ENCODE measurements at regions not wholly inside any gene's neighbourhood (a gene's known extent, or its start where the extent isn't known, plus 50 kb on each side); places are given as distances from the start of the nearest gene placed in this dataset.
"Not testable (repeated sequence)": the region's sequence is repeated elsewhere in the genome, so short reads cannot be mapped to it uniquely, and the experiment has no call there.

- no peaks in the 10 kb centered on the region for H3K9me3 ChIP-seq
- H3K27me3 ChIP-seq (replicated peaks; ENCODE audit: insufficient read depth): no peaks in the 10 kb centered on the region
- no peak overlapping the region for H3K4me3 ChIP-seq
- H3K36me3 ChIP-seq: no peaks in the 10 kb centered on the region
- no peaks in the 10 kb centered on the region for H3K4me1 ChIP-seq (replicated peaks)
- TF ChIP-seq POLR2AphosphoS5 (IDR thresholded peaks at IDR 0.05): no peak
- TF ChIP-seq POLR2A (IDR thresholded peaks at IDR 0.05): no peak
- no peak for TF ChIP-seq CTCF (IDR thresholded peaks at IDR 0.05)
- 33% methylated on average over 3 of the region's 3 CpGs for WGBS
- intact Hi-C loops (cut with DNase I): no loop called here
- no peak overlapping the region for H3K27ac ChIP-seq
- no peak for DNase-seq (ENCODE audit: low spot score)
These were observed 1066.5 kb downstream of the PLOD2 start for GRCh38 chr3:145094355-145094941.

- WGBS: 87% methylated on average over 5 of the region's 5 CpGs
- intact Hi-C loops (cut with DNase I): not testable (repeated sequence)
These were observed 1049.8 kb downstream of the PLOD2 start for GRCh38 chr3:145111141-145111540.

GRCh38 chr3:145116769-145117168 is 1044.2 kb downstream of the PLOD2 start:
- Histone ChIP-seq H3K4me1 (replicated peaks) (no peaks in the 10 kb centered on the region), H3K4me3 (no peak overlapping the region), H3K27ac (no peak overlapping the region), H3K27me3 (replicated peaks; ENCODE audit: insufficient read depth) (no peaks in the 10 kb centered on the region), H3K36me3 (no peaks in the 10 kb centered on the region), H3K9me3 (no peaks in the 10 kb centered on the region)
- intact Hi-C loops (cut with DNase I): no loop called here
- no peak for TF ChIP-seq POLR2AphosphoS5 (IDR thresholded peaks at IDR 0.05)
- no peak for TF ChIP-seq POLR2A (IDR thresholded peaks at IDR 0.05)
- TF ChIP-seq CTCF (IDR thresholded peaks at IDR 0.05): no peak
- WGBS: 92% methylated on average over 4 of the region's 4 CpGs
- DNase-seq (ENCODE audit: low spot score): no peak

More at GRCh38 chr3:145111141-145111540, 1049.8 kb downstream of the PLOD2 start:
- not testable (repeated sequence) for DNase-seq (ENCODE audit: low spot score); H3K4me1 ChIP-seq (replicated peaks); H3K27me3 ChIP-seq (replicated peaks; ENCODE audit: insufficient read depth); H3K36me3 ChIP-seq; H3K9me3 ChIP-seq; H3K27ac ChIP-seq; H3K4me3 ChIP-seq

GRCh38 chr3:145118303-145118702 is 1042.7 kb downstream of the PLOD2 start:
- no peak overlapping the region for H3K4me3 ChIP-seq
- no peaks in the 10 kb centered on the region for H3K4me1 ChIP-seq (replicated peaks)
- H3K27ac ChIP-seq: no peak overlapping the region
- 95% methylated on average over 1 of the region's 1 CpG for WGBS
- TF ChIP-seq POLR2AphosphoS5 (IDR thresholded peaks at IDR 0.05) (no peak), POLR2A (IDR thresholded peaks at IDR 0.05) (no peak), CTCF (IDR thresholded peaks at IDR 0.05) (no peak)
- no peaks in the 10 kb centered on the region for H3K36me3 ChIP-seq
- no peaks in the 10 kb centered on the region for H3K9me3 ChIP-seq
- intact Hi-C loops (cut with DNase I): no loop called here
- H3K27me3 ChIP-seq (replicated peaks; ENCODE audit: insufficient read depth): no peaks in the 10 kb centered on the region
- DNase-seq (ENCODE audit: low spot score): no peak

- Histone ChIP-seq H3K4me3 (no peak overlapping the region), H3K27ac (no peak overlapping the region), H3K27me3 (replicated peaks; ENCODE audit: insufficient read depth) (no peaks in the 10 kb centered on the region), H3K36me3 (no peaks in the 10 kb centered on the region), H3K9me3 (no peaks in the 10 kb centered on the region), H3K4me1 (replicated peaks) (no peaks in the 10 kb centered on the region)
- DNase-seq (ENCODE audit: low spot score): no peak
- TF ChIP-seq POLR2A (IDR thresholded peaks at IDR 0.05): no peak
- no peak for TF ChIP-seq POLR2AphosphoS5 (IDR thresholded peaks at IDR 0.05)
- no peak for TF ChIP-seq CTCF (IDR thresholded peaks at IDR 0.05)
- intact Hi-C loops (cut with DNase I): no loop called here
- 94% methylated on average over 4 of the region's 4 CpGs for WGBS
These were observed 1035.9 kb downstream of the PLOD2 start for GRCh38 chr3:145124900-145125678.
